ENCODE measurements at regions not wholly inside any gene's neighbourhood (a gene's known extent, or its start where the extent isn't known, plus 50 kb on each side); places are given as distances from the start of the nearest gene placed in this dataset.

- no peak for DNase-seq
Measured at GRCh38 chr11:13105237-13105844, 96.2 kb downstream of the RASSF10 start.

GRCh38 chr11:13107544-13108044 lies 98.5 kb downstream of the RASSF10 start:
- DNase-seq = no peak

DNA sequence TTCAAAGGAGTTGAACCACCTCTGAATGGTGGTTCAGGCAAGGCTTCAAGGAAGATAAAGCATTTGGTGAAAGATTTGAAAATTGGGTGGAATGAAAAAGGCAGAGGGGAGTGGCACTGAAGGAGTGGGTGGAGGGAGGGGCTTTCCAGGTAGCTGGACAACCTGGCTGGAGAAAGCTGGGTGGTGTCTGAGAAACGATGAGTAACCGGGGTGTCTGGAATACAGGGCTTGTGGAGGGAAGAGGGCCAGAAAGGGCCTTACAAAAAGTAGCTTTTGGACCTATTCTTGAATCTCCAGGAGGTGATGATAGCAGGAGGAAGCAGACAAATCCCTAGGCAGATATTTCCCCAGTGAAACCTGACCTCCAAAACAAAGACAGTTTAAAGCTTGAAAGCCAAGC lies 99.3 kb downstream of the RASSF10 start:
- DNase-seq = no peak

DNA sequence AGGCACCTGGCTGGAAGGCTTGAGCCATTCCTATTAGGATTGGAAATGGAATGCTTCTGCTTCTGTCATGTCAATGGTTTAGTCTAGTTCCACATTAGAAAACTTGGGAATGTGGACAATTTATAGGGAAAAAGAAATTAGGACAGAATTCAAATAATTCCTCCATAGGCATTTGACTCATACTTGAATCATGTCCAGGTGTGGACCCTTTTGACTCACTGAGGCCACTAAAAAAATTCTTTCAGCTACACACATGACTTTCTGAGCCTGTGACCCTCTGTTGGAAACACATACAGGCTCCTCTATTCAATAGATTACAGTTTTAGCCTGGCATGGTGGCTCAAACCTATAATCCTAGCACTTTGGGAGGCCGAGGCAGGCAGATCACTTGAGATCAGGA lies 100.5 kb downstream of the RASSF10 start:
- no peak for DNase-seq

DNA sequence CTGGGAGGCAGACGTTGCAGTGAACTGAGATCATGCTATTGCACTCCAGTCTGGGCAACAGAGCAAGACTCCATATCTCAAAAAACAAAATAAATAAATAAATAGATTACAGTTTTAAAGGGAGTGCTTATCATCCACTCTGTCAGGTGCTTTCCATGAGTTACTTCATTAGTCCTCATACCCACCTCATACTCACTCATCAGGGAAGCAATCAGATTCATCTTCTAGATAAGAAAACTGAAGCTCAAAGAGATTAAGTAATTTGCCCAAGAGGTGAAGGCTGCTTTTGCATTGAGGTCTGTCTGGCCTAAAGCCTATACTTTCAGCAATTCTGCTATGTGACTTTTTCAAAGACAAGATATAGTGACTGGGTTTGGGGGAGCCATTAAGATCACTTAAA lies 101.0 kb downstream of the RASSF10 start:
- DNase-seq = no peak

DNA sequence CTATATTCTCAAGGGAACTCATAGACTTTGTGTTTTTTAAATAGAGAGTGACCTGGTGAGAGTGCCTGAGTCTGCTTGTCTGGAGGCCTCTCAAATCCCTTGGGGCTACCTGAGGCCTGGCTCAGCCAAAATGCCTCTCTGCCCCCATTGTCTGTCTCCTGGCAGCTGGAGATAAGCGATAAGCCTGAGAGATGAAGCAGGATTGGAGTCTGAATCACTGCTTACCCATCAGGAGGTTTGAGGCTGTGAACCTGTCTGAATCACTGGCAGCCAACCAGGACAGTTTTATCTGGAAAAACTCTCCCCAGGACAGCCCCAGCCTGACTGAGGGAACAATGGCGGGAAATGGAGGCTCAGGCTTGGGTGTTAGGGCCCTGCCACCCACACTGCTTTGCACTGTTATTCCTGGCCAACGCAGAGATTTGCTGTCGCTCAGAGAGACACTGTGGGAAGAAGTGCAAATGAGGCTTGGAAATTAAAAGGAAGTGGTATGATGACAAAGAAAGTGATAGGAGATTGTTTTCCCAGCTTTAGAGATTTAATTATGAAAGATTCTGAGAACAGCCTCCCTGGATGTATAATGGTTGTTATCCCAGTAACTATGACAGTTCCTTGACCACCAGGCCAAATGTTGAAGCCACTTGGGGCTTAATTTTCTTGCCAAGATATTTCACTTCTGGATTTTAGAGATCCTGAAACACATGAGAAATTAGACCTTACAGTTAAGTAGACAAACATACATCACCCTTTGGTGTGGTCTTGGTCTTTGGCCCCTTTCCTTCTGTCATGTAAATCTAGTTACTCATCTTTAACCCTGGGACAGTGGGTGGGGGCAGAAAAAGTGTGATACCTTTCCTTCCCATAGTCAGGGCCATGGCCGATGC lies 102.1 kb downstream of the RASSF10 start:
- no peak for DNase-seq

DNA sequence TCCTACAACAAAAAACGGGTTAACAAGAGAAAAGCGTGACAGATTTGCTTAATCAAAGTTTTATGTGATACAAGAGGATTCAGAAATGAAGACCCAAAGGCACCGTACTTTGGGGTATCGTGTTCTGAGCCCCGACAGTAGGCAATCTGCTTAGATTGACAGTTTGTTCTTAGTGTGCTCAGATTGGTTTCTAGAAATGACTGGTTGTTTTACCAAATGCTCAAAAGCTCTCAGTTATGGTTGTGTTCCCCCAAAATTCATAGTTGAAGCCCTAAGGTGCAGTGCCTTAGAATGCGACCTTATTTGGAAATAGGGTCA lies 102.7 kb downstream of the RASSF10 start:
- no peak for DNase-seq

- DNase-seq = no peak
Measured at GRCh38 chr11:13114566-13115379, 105.7 kb downstream of the RASSF10 start.

DNA sequence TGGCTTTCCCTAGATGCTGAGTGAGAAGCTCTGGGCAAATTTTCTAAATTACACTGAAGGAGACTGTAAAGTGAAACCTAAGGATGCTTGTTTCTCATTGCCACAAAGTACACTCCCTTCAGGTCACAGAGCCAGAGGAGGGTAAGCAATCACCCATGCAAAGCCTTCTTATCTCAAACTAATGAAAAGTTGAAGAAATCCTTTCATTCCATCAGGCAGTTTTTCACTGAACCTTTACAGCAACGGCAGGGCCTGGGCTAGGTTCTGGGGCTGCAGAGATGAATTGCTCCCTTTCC lies 106.2 kb downstream of the RASSF10 start:
- no peak for DNase-seq

DNA sequence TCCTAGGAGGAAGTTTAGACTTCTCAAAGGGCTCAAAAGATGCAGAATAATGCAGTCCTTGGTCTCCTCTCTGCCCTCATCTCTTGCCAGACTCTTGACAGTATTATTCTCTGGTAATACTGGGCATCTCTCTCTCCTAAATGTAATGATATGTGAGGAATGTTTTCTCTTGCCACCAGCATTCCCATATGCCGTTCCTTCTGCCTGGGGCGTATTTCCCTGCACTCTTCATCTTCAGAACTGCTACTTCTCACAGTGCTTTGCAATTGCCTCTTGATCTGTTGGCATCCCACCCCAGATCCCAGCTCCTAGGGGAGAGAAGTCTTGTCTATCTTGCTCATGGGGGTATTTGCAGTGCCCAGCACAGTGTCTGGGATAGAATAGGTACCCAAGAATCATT lies 107.4 kb downstream of the RASSF10 start:
- no peak for DNase-seq

GRCh38 chr11:13117344-13117743 lies 108.2 kb downstream of the RASSF10 start:
- no peak for DNase-seq

DNA sequence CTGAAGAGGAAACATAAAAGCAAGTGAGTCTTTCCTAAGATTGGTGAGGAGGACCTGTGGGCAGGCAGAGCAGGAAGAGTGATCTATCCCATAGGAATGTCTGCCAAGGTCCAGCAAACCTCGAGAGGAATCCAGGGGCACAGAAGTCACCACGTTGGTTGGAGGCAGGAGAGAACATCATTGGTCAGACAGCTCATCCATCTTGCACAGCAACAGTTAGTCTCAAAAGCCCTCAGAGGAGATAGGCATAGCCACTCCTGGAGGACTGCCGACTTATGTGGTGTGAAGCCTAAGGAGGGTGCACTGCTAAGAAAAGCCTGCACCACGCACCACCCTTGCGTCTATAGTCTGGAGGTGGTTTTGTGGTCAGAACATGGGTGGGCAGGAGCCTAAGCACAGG lies 109.1 kb downstream of the RASSF10 start:
- no peak for DNase-seq

DNA sequence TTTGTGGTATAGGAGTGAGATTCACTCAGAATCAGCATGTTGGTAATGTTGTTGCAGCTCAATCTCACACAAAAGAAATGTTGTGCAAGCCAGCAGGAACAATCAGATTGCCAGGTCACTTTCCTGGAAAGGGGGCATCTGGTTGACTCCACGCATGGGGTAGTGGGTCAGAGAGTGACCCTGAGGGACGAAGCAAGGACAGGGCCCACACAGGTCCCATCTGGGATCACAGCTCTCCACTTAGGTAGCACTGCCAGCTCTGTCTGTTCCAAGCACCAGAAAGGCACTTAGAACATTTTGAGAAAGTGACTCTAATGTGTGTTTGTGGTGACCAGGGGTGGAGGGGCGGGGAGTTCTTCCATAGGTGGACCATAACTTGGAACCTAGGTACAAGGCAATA lies 109.5 kb downstream of the RASSF10 start:
- DNase-seq = no peak

GRCh38 chr11:13119361-13119760 lies 110.2 kb downstream of the RASSF10 start:
- DNase-seq = no peak

DNA sequence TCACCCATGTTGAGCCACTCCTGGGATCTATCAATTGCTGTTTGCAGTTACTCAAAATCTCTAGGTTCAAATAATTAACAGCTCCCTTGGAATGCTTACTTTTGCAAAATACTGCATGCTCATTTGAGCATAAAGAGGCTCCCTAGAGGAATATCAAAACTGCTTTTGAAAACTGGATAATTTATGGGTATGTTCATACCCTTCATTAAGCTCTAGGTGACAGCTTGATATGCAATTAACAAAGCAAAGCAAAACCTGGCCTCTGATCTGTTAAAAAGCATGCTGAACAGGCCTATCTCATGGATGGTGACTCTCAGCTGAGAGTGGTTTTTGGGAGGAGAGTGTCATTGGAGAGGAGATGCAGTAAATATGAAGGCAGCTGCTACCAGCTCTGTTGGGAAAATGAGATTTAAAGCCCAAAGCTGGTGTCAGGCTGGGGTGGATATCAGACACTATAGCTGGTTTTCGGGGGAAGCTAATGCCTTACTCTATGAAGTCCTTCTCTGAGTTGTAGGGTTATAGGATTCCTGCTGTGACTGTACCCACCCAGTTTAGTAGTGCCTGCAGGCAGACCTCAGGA lies 110.9 kb downstream of the RASSF10 start:
- no peak for DNase-seq

DNA sequence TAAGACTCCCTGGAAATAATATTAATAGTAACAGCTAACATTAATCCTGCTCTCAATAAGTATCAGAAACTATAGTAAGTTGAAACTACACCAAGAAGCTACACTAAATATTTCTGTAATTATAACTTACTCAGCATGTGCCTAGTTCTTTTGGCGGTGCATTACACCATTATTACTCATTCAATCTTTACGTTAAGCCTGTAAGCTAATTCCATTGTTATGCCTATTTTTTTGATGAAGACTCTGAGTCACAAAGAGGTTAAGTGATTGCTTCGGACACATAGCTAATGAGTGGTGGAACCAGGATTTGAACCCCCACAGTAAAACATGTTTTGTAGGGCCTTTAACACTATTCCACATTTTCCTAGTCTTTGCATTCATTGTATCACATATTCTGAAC lies 111.6 kb downstream of the RASSF10 start:
- DNase-seq = no peak

GRCh38 chr11:13126430-13126829 lies 117.3 kb downstream of the RASSF10 start:
- DNase-seq = no peak

GRCh38 chr11:13127161-13127560 lies 118.0 kb downstream of the RASSF10 start:
- DNase-seq = no peak

DNA sequence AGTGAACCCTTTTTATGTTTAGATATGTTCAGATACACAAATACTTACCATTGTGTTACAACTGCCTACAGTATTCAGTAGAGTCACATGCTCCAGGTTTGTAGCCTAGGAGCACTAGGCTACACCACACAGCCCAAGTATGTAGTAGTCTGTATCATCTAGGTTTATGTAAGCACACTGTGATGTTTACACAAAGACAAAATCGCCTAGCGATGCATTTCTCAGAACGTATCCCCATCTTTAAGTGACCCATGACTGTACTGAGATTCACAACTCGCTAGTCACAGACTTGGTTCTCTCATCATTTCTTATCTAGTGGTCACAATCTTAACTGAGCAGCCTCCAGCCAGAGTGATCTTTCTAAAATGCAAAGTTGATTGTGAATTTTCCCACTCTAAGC lies 119.2 kb downstream of the RASSF10 start:
- no peak for DNase-seq

GRCh38 chr11:13134066-13134465 lies 125.0 kb downstream of the RASSF10 start:
- DNase-seq = no peak

DNA sequence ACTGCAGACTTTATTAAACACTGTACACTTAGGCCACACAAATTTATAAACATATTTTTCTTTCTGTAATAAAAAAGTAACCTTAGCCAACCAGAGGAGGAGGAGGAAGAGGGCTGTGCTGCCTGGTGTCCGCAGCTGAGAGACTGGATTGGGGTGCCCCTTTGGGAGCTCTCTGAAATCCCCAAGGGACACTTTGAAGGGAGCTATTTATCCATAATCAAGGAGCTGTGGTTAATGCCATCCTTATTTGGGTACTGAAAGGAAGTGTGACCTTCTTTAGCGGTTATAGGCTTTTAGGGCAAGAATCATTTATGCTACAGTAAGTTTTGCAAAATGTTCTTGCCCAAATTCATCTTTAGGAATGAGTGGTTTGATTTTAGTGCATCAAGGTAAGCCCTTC lies 125.8 kb downstream of the RASSF10 start:
- no peak for DNase-seq

DNA sequence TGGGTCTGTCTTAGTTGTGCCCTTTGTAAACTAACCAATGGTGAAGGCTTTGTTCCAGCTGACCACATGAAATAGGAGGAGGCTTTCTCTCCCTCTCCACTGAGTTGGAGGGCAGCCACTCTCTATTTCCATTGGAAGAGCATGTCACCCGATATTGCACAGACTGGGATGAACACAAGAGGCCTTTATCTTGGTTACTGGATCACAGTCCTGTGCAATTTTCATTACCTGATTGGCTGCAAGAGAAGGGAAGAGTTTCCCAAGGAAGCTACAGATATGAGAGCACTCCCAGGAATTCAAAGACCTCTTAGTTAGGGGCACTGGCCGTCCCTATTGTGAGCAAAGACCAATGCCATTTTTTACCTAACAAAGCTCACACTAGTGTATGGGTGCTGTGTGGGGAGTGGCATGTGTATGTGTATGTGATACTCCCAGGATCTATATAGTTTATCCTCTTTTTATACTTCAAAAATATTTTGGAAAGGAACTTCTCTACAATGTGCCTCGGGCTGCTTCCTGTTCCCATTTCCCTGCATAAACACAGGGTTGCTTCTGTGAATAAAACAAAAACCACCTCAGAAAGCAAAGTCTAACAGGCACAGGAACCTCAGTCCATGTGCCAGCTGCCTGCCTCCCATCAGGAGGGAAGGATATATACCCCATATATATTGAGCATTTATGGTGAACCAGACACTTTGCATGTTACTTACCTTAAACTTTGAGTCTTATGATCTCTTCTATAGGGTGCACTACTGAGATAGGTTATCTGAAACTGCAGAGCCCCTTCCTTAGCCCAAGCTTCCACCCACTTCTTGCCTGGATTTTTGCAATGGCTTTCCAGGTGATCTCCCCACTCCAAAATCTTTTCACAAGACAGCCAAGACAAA lies 126.5 kb downstream of the RASSF10 start:
- DNase-seq = no peak

GRCh38 chr11:13136272-13136596 lies 127.1 kb downstream of the RASSF10 start:
- no peak for DNase-seq

Measured in stimulated activated CD4-positive, alpha-beta T cell treated with anti-CD3 and anti-CD28 coated beads, Interleukin-4, amount 100 ng/mL, for 1 hour (primary cell).